Osteoblast (primary cell): ENCODE measurements at regions not wholly inside any gene's neighbourhood (a gene's known extent, or its start where the extent isn't known, plus 50 kb on each side); places are given as distances from the start of the nearest gene placed in this dataset.

Experiments used
- DNase-seq: peaks from one replicate; pipeline ENCODE4 v3.0.0; 2011; ENCODE audit warnings: low spot score, mixed read lengths; ENCODE audit not compliant: insufficient read length; ENCODE audit errors: missing footprints
- H2AFZ ChIP-seq: 2 replicates; pipeline ENCODE4 v1.6.0; 2011; ENCODE audit warnings: mild to moderate bottlenecking, low read length
- H3K27ac ChIP-seq: 2 replicates; pipeline ENCODE4 v1.5.1; 2011; ENCODE audit warnings: mild to moderate bottlenecking, low read depth, low read length, moderate library complexity
- H3K27me3 ChIP-seq: 2 replicates; pipeline ENCODE4 v1.6.0; 2012; ENCODE audit warnings: mild to moderate bottlenecking, control low read depth, inconsistent platforms, low read length, moderate library complexity; ENCODE audit not compliant: insufficient read depth
- H3K36me3 ChIP-seq: 2 replicates; pipeline ENCODE4 v1.5.1; 2011; ENCODE audit warnings: mild to moderate bottlenecking, low read length, control low read depth, moderate library complexity; ENCODE audit not compliant: insufficient read depth
- H3K4me1 ChIP-seq: 2 replicates; pipeline ENCODE4 v1.5.1; 2011; ENCODE audit warnings: mild to moderate bottlenecking, low read length, control low read depth, moderate library complexity; ENCODE audit not compliant: insufficient read depth
- H3K4me2 ChIP-seq: 2 replicates; pipeline ENCODE4 v1.6.0; 2011; ENCODE audit warnings: mild to moderate bottlenecking, low read length; ENCODE audit not compliant: insufficient read depth
- H3K4me3 ChIP-seq: fragments of 200-600 bp; sonication (generic); 3 replicates; pipeline ENCODE4 v1.5.1; 2012; ENCODE audit warnings: mild to moderate bottlenecking, low read length, inconsistent platforms; ENCODE audit not compliant: insufficient read depth
- H3K79me2 ChIP-seq: 2 replicates; pipeline ENCODE4 v1.6.0; 2012; ENCODE audit warnings: mild to moderate bottlenecking, low read length, control low read depth, inconsistent platforms; ENCODE audit not compliant: insufficient read depth
- H3K9me3 ChIP-seq: 2 replicates; pipeline ENCODE4 v1.5.1; 2011; ENCODE audit warnings: low read depth, low read length, control low read depth
- H4K20me1 ChIP-seq: 2 replicates; pipeline ENCODE4 v1.6.0; 2012; ENCODE audit warnings: mild to moderate bottlenecking, low read length, control low read depth; ENCODE audit not compliant: insufficient read depth
- TF ChIP-seq, protein P1 (sequence below): IDR thresholded peaks from 2 replicates; pipeline ENCODE4 v1.5.1; 2011; ENCODE audit warnings: mild to moderate bottlenecking, low read depth, low read length, moderate library complexity; ENCODE audit errors: extremely low read depth

DNA sequence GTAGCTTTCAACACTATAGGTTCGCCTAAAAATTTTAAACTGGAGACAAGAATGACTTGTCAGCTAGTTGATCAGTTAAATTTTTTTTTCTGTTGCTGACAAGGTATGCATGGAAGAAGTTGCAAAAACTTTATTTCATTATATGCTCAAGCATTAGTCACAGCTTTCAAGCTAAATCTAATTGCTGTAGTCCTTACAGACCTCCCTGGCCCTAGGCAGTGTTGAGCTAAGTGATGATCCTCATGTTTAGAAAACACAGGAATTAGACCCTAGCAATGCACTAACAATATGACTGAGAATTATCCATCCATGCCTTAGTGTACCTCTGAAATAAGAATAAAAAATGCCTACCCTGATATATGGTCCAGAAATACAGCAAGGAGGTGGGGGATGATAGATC lies 253.4 kb downstream of the SP3 start:
- Histone ChIP-seq H3K27me3 (peaks cover 7% of the 10 kb centered on the region), H3K4me3 (no peak overlapping the region), H4K20me1 (no peaks in the 10 kb centered on the region), H3K4me2 (no peak overlapping the region), H3K79me2 (no peaks in the 10 kb centered on the region), H2AFZ (no peak overlapping the region), H3K27ac (no peak overlapping the region), H3K9me3 (no peaks in the 10 kb centered on the region), H3K4me1 (no peaks in the 10 kb centered on the region), H3K36me3 (no peaks in the 10 kb centered on the region)
- TF ChIP-seq, protein P1, sequence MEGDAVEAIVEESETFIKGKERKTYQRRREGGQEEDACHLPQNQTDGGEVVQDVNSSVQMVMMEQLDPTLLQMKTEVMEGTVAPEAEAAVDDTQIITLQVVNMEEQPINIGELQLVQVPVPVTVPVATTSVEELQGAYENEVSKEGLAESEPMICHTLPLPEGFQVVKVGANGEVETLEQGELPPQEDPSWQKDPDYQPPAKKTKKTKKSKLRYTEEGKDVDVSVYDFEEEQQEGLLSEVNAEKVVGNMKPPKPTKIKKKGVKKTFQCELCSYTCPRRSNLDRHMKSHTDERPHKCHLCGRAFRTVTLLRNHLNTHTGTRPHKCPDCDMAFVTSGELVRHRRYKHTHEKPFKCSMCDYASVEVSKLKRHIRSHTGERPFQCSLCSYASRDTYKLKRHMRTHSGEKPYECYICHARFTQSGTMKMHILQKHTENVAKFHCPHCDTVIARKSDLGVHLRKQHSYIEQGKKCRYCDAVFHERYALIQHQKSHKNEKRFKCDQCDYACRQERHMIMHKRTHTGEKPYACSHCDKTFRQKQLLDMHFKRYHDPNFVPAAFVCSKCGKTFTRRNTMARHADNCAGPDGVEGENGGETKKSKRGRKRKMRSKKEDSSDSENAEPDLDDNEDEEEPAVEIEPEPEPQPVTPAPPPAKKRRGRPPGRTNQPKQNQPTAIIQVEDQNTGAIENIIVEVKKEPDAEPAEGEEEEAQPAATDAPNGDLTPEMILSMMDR, result no peak
- no peak for DNase-seq

DNA sequence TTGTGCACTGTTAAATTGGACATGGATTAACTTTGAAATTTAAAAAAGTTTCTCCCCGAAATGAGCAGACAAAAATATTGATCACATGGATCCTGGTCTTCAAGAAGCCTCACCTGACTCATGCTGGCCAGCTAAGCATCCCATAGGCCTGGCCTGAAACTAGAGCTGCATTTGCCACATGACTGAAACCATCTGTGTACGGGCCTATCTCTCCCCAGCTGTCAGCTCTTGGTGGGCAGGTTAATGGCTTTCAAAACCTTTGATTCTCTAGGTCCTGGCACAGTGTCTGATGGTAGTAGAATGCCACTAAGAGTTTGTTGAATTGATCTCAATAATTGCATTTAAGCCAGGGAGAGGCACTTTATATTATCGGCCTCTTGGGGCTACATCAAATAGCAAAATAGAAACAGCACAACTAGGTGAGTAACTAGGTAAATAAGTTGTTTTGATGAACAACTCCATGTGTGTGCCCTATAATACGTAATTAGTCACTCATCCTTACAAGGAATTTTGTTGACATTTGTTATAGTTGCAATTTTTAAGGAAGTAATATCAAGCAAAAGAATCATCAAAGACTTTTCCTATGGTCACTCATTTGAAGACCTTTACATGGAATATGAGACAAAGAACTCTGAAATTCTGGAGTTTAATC lies 251.1 kb downstream of the SP3 start:
- Histone ChIP-seq H3K9me3 (no peaks in the 10 kb centered on the region), H3K36me3 (no peaks in the 10 kb centered on the region), H3K4me3 (no peak overlapping the region), H3K27me3 (peaks cover 4% of the 10 kb centered on the region), H3K27ac (no peak overlapping the region), H3K4me1 (no peaks in the 10 kb centered on the region), H3K4me2 (no peak overlapping the region), H2AFZ (no peak overlapping the region), H4K20me1 (no peaks in the 10 kb centered on the region), H3K79me2 (no peaks in the 10 kb centered on the region)
- DNase-seq, result no peak
- TF ChIP-seq, protein P1, result no peak

DNA sequence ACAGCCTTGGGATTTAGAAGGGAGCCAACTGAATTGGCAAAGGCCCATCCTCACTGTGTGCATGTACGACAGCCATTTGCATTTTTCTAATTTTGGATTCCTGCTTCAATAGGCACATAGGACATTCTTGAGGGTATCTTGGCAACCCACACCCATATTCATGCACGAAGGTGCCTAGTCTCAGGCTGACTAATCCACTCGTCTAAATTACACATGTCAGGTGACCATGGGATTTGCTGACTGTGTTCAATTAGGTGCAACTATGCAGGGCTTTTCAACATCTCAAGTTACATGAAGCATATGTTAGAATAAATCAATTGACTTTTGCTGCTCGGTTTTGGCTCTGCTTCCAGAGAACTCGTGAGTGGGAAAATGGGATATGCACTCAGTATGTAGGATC lies 249.7 kb downstream of the SP3 start:
- no peak overlapping the region for H2AFZ ChIP-seq
- no peaks in the 10 kb centered on the region for H3K9me3 ChIP-seq
- peaks cover 4% of the 10 kb centered on the region for H3K27me3 ChIP-seq
- no peak overlapping the region for H3K4me2 ChIP-seq
- TF ChIP-seq, protein P1, result no peak
- H3K79me2 ChIP-seq, result no peaks in the 10 kb centered on the region
- H3K4me1 ChIP-seq, result no peaks in the 10 kb centered on the region
- no peak overlapping the region for H3K27ac ChIP-seq
- no peaks in the 10 kb centered on the region for H4K20me1 ChIP-seq
- H3K4me3 ChIP-seq, result no peak overlapping the region
- H3K36me3 ChIP-seq, result no peaks in the 10 kb centered on the region
- no peak for DNase-seq

DNA sequence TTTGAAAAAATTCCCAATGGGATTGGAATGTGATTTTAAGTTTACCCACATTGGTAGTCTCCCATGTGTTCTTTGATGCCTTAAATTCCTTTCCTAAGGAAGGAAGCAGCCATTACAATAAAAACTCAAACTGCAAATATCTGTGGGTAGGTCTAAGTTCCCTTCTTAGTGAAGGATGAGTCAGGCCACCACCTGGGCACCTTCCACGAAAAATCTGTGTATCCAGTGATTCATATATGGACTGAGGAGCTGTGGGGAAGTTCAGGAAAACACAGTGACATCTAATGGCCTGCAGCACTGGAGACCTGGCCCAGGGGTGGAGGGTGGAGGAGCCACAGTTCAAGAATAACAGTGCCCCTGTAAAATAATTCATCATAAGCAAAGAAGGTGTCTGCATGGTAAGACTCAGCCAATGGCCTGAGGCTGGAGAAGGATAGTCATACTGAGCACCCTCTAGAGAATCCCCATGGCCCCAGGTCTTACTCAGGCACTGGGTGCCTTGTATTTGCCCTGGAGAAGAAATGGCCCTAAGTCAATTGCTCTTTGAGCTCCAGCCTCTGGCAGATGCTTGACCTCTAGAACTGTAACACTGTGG lies 248.6 kb downstream of the SP3 start:
- no peaks in the 10 kb centered on the region for H3K79me2 ChIP-seq
- H3K27me3 ChIP-seq, result peaks cover 4% of the 10 kb centered on the region
- H3K4me3 ChIP-seq, result no peak overlapping the region
- no peaks in the 10 kb centered on the region for H3K4me1 ChIP-seq
- H4K20me1 ChIP-seq, result no peaks in the 10 kb centered on the region
- no peaks in the 10 kb centered on the region for H3K36me3 ChIP-seq
- no peak overlapping the region for H3K4me2 ChIP-seq
- no peak for DNase-seq
- H2AFZ ChIP-seq, result no peak overlapping the region
- H3K9me3 ChIP-seq, result no peaks in the 10 kb centered on the region
- TF ChIP-seq, protein P1, result no peak
- H3K27ac ChIP-seq, result no peak overlapping the region
